Astrocyte (in vitro differentiated cells and primary cell): ENCODE measurements at regions not wholly inside any gene's neighbourhood (a gene's known extent, or its start where the extent isn't known, plus 50 kb on each side); places are given as distances from the start of the nearest gene placed in this dataset.
A peak's percentile ranks its signal among the peaks of the same experiment; 100 is the strongest.

ENCODE experiments used
- DNase-seq: peaks from one replicate; pipeline ENCODE4 v3.0.0-alpha.2; 2010; ENCODE audit warnings: low read depth
- FAIRE-seq: peaks from 2 replicates; lab custom pipeline; 2011; peaks lifted over from hg19 to GRCh38; lab: Jason Lieb, UNC
- H2AFZ ChIP-seq: 2 replicates; pipeline ENCODE4 v1.6.0; 2012; ENCODE audit warnings: low read depth, low read length, inconsistent platforms
- H3K27ac ChIP-seq: 2 replicates; pipeline ENCODE4 v1.5.1; 2011; ENCODE audit warnings: low read depth, low read length, inconsistent platforms
- H3K27me3 ChIP-seq: 2 replicates; pipeline ENCODE4 v1.6.0; 2011; ENCODE audit warnings: low read length, inconsistent platforms; ENCODE audit not compliant: insufficient read depth
- H3K36me3 ChIP-seq: 2 replicates; pipeline ENCODE4 v1.5.1; 2011; ENCODE audit warnings: low read length, inconsistent platforms; ENCODE audit not compliant: insufficient read depth
- H3K4me1 ChIP-seq: 2 replicates; pipeline ENCODE4 v1.5.1; 2011; ENCODE audit warnings: low read length, inconsistent platforms; ENCODE audit not compliant: insufficient read depth
- H3K4me2 ChIP-seq: 2 replicates; pipeline ENCODE4 v1.6.0; 2012; ENCODE audit warnings: low read length, inconsistent platforms
- H3K4me3 ChIP-seq: 2 replicates; pipeline ENCODE4 v1.5.1; 2011; ENCODE audit warnings: low read depth, mild to moderate bottlenecking, low read length, inconsistent platforms; ENCODE audit not compliant: insufficient read depth
- H3K79me2 ChIP-seq: 2 replicates; pipeline ENCODE4 v1.6.0; 2012; ENCODE audit warnings: mild to moderate bottlenecking, low read length, inconsistent platforms; ENCODE audit not compliant: insufficient read depth
- H3K9ac ChIP-seq: 2 replicates; pipeline ENCODE4 v1.6.0; 2012; ENCODE audit warnings: mild to moderate bottlenecking, low read length, inconsistent platforms
- H3K9me3 ChIP-seq: 2 replicates; pipeline ENCODE4 v1.5.1; 2012; ENCODE audit warnings: low read depth, mild to moderate bottlenecking, low read length, inconsistent platforms; ENCODE audit not compliant: insufficient read depth
- H4K20me1 ChIP-seq: 2 replicates; pipeline ENCODE4 v1.6.0; 2012; ENCODE audit warnings: low read length, inconsistent platforms; ENCODE audit not compliant: insufficient read depth
- H3K27ac Mint-ChIP-seq: one replicate; pipeline ENCODE4 v1.8.0; 2021; ENCODE audit warnings: mild to moderate bottlenecking, mixed read lengths; ENCODE audit not compliant: unreplicated experiment
- H3K27me3 Mint-ChIP-seq: one replicate; pipeline ENCODE4 v1.8.0; 2021; ENCODE audit warnings: low read depth, mixed read lengths; ENCODE audit not compliant: unreplicated experiment
- H3K36me3 Mint-ChIP-seq: one replicate; pipeline ENCODE4 v1.8.0; 2021; ENCODE audit warnings: low read depth, mixed read lengths; ENCODE audit not compliant: unreplicated experiment
- H3K4me1 Mint-ChIP-seq: one replicate; pipeline ENCODE4 v1.8.0; 2021; ENCODE audit warnings: low read depth, mixed read lengths; ENCODE audit not compliant: unreplicated experiment
- H3K4me3 Mint-ChIP-seq: one replicate; pipeline ENCODE4 v1.8.0; 2021; ENCODE audit warnings: mild to moderate bottlenecking, moderate library complexity, mixed read lengths; ENCODE audit not compliant: unreplicated experiment
- H3K9me3 Mint-ChIP-seq: one replicate; pipeline ENCODE4 v1.8.0; 2021; ENCODE audit warnings: mild to moderate bottlenecking, mixed read lengths; ENCODE audit not compliant: unreplicated experiment
- CTCF ChIP-seq: IDR thresholded peaks from 2 replicates; pipeline ENCODE4 v1.5.1; 2011; ENCODE audit warnings: low read depth, mild to moderate bottlenecking, inconsistent platforms, low read length, moderate library complexity; ENCODE audit not compliant: insufficient read depth
- EZH2 ChIP-seq: IDR thresholded peaks from 2 replicates; pipeline ENCODE4 v1.6.1; 2012; ENCODE audit warnings: mild to moderate bottlenecking, low read length, inconsistent platforms; ENCODE audit not compliant: insufficient read depth

DNA sequence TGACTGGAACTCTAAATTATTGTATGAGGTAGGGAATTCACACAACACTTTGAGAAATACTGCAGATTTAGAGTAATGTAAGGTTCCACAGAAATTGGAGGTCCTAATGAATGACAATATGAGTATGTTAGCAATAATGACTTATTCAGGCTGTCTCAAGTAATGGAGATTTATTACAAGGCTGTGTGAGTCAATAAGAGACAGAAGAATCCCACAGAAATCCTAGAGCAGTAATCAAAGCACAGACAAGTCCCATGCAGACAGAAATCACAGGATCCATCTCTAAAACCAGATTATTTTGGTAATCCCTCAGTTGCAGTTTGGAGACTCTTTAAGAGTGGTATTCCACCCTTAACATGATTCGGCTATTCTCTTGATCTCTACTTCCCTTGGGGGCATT lies 83.6 kb downstream of the FAM161A start:
- FAIRE-seq (no peak), DNase-seq (no peak)
- H3K36me3 ChIP-seq, result no peaks in the 10 kb centered on the region
- no peak overlapping the region for H3K4me3 Mint-ChIP-seq
- H3K4me3 ChIP-seq, result no peak overlapping the region
- no peaks in the 10 kb centered on the region for H3K36me3 Mint-ChIP-seq
- peaks cover 2% of the 10 kb centered on the region for H3K27me3 Mint-ChIP-seq
- no peaks in the 10 kb centered on the region for H3K79me2 ChIP-seq
- H3K27ac ChIP-seq, result no peak overlapping the region
- no peaks in the 10 kb centered on the region for H3K4me1 Mint-ChIP-seq
- H3K27me3 ChIP-seq, result no peaks in the 10 kb centered on the region
- H3K9ac ChIP-seq, result no peak overlapping the region
- H2AFZ ChIP-seq, result no peak overlapping the region
- H3K4me1 ChIP-seq, result no peaks in the 10 kb centered on the region
- H3K9me3 ChIP-seq, result no peaks in the 10 kb centered on the region
- no peaks in the 10 kb centered on the region for H3K9me3 Mint-ChIP-seq
- H4K20me1 ChIP-seq, result no peaks in the 10 kb centered on the region
- no peak for TF ChIP-seq EZH2
- TF ChIP-seq CTCF, result no peak
- peak overlapping the region; percentile 17 for H3K27ac Mint-ChIP-seq
- no peak overlapping the region for H3K4me2 ChIP-seq

- Histone ChIP-seq H4K20me1 (no peaks in the 10 kb centered on the region), H3K4me2 (no peak overlapping the region), H3K4me3 (no peak overlapping the region), H3K36me3 (no peaks in the 10 kb centered on the region), H3K9me3 (no peaks in the 10 kb centered on the region), H3K79me2 (no peaks in the 10 kb centered on the region), H2AFZ (no peak overlapping the region), H3K4me1 (peaks cover 5% of the 10 kb centered on the region), H3K9ac (no peak overlapping the region), H3K27ac (no peak overlapping the region), H3K27me3 (no peaks in the 10 kb centered on the region)
- Mint-ChIP-seq H3K36me3 (no peaks in the 10 kb centered on the region), H3K4me3 (no peak overlapping the region), H3K27me3 (peaks cover 2% of the 10 kb centered on the region), H3K27ac (no peak overlapping the region), H3K9me3 (no peaks in the 10 kb centered on the region), H3K4me1 (no peaks in the 10 kb centered on the region)
- DNase-seq (no peak), FAIRE-seq (no peak)
- no peak for TF ChIP-seq EZH2
- no peak for TF ChIP-seq CTCF
Observed at GRCh38 chr2:61769093-61769675, 84.7 kb downstream of the FAM161A start.

DNA sequence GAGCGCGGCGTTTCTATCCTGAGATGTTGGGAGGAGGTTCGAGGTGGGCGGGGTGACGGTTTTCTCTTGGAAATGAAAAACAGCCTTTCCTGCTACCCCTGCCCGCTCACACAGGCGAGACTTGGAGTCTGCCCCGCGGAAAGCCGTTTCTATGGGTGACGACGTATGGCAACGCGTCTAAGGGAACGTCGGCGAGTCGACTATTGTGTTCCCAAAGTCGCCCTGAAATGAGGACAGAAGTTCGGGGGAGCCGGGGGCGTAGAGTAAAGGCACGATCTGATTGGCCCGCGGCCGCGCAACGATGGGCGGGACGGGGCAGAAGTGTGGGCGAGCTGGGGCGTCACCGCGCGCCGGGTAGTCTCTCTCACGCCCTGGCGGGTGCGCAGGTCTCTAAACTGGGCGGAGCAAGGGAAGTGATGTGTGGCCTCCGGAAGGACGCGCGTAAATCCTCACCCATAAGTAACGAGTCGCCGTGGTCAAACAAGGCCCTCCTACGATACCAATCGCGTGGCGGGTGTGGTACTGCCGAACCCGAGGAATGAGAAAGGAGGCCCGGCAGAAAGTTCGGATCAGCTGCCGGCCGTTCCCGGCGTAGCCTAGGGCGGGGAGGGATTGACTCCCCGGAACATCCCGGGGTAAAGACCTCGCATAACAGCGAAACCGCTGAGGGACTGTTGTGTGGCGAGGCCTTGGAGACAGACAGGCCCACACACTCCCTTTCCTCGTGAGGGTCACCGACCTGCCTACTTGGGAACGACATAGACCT lies 89.6 kb downstream of the FAM161A start:
- Mint-ChIP-seq H3K4me1 (peaks cover 7% of the 10 kb centered on the region), H3K36me3 (peaks cover 1% of the 10 kb centered on the region), H3K9me3 (no peaks in the 10 kb centered on the region), H3K4me3 (peak overlapping the region; percentile 94), H3K27ac (peak overlapping the region; percentile 100), H3K27me3 (no peaks in the 10 kb centered on the region)
- Histone ChIP-seq H3K9me3 (no peaks in the 10 kb centered on the region), H3K4me2 (peak overlapping the region; percentile 85), H3K27ac (peak overlapping the region; percentile 99), H3K27me3 (no peaks in the 10 kb centered on the region), H3K9ac (peak overlapping the region; percentile 99), H2AFZ (peak overlapping the region; percentile 91), H3K4me3 (peak overlapping the region; percentile 72), H3K4me1 (peaks cover 9% of the 10 kb centered on the region), H3K79me2 (peaks cover 3% of the 10 kb centered on the region), H3K36me3 (no peaks in the 10 kb centered on the region), H4K20me1 (no peaks in the 10 kb centered on the region)
- DNase-seq, result peak; percentile 99
- no peak for TF ChIP-seq EZH2
- TF ChIP-seq CTCF, result no peak
- peak; percentile 65 for FAIRE-seq
